ENCODE measurements at regions not wholly inside any gene's neighbourhood (a gene's known extent, or its start where the extent isn't known, plus 50 kb on each side); places are given as distances from the start of the nearest gene placed in this dataset.
"Not testable (repeated sequence)": the region's sequence is repeated elsewhere in the genome, so short reads cannot be mapped to it uniquely, and the experiment has no call there.

- in situ Hi-C loops (cut with HindIII; ENCODE audit: low sequenced_read_pairs): not testable (repeated sequence)
Measured at GRCh38 chr16:35170061-35170460, 1710.6 kb downstream of the TP53TG3F start.

DNA sequence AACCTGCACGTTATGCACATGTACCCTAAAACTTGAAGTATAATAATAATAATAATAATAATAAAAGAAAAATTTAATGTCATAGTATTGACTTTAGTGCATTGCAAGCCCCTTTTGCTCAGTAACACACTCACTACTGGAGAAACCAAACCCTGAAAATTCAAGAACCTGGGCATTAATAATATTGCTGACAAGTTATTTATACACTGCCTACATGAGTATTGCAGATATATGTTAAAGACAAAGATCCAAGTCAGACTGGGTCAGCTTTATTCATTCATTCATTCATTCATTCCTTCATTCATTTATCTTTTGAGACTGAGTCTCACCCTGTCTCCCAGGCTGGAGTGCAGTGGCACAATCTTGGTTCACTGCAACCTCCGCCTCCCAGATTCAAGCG is 1711.2 kb downstream of the TP53TG3F start:
- in situ Hi-C loops (cut with HindIII; ENCODE audit: low sequenced_read_pairs): no loop called here

GRCh38 chr16:35171106-35171505 is 1711.7 kb downstream of the TP53TG3F start:
- in situ Hi-C loops (cut with HindIII; ENCODE audit: low sequenced_read_pairs): no loop called here

DNA sequence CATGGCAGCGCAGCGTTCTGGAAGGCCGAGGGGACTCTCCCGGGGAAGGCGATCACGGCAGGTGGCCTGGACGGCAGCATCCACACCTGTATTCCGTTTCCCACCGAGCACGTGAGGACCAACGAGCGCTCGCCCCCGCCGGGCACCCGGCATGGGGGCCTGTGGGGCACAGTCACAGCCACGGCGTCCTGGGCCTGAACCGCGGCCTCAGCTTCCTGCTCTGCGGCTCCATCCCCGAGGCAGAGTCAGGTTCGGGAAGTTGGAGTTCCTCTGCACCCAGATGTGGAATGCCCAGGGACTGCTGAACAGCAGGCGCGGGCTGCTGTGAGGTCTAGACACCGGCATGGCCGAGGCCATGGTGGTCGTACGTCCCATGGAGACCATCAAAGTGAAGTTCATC is 1713.9 kb downstream of the TP53TG3F start:
- in situ Hi-C loops (cut with HindIII; ENCODE audit: low sequenced_read_pairs): no loop called here

DNA sequence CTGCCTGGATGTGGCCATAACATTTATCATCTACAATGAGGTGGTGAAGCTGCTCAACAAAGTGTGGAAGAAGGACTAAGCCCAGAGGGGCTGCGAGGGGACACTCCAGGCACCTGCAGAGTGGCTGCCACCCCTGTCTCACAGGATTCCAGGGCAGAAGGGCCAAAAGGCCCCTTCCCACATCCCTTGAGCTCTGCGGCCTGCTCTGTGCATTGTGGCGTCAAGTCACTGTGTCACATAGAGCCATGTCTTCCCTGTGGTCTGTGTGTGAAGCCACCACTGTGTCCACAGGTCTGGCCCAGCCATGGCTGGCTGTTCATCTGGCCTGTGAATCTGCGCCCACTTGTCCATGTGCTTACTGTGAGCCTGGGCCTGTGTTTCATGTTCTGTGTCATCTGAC is 1714.6 kb downstream of the TP53TG3F start:
- in situ Hi-C loops (cut with HindIII; ENCODE audit: low sequenced_read_pairs): no loop called here

GRCh38 chr16:35176449-35176848 is 1717.0 kb downstream of the TP53TG3F start:
- in situ Hi-C loops (cut with HindIII; ENCODE audit: low sequenced_read_pairs): no loop called here

- in situ Hi-C loops (cut with HindIII; ENCODE audit: low sequenced_read_pairs): no loop called here
Measured at GRCh38 chr16:35177851-35178250, 1718.4 kb downstream of the TP53TG3F start.

GRCh38 chr16:35180970-35181369 is 1721.6 kb downstream of the TP53TG3F start:
- in situ Hi-C loops (cut with HindIII; ENCODE audit: low sequenced_read_pairs): no loop called here

DNA sequence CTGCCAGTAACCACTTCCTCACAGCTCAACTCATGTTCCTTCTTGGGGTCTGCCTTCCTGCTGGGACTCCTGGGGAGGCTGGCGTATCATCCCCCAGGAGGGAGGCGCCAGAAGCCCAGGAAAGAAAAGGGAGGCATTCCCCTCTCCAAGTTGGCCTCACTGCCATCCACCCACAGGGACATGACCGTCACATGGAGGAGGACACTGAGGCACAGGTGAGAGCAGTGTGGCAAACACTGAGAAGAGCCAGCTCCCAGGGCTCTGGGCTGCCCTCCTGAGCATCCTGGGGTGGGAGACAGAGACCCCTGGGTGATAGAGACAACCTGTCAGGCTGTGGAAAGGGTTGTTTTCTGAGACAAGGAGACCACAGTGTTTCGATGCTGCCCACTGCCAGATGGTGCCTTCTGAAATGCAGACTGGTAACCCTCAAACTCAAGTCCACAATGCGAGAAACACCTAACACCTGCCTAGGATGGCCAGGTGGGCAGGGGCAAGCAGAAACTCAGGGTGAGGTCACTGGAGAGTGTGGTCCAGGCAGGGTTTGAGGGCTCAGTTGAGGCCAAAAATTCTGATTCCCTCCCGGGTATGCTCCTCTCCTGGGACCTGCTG is 1722.1 kb downstream of the TP53TG3F start:
- in situ Hi-C loops (cut with HindIII; ENCODE audit: low sequenced_read_pairs): no loop called here

GRCh38 chr16:35182043-35182677 is 1722.7 kb downstream of the TP53TG3F start:
- in situ Hi-C loops (cut with HindIII; ENCODE audit: low sequenced_read_pairs): no loop called here

DNA sequence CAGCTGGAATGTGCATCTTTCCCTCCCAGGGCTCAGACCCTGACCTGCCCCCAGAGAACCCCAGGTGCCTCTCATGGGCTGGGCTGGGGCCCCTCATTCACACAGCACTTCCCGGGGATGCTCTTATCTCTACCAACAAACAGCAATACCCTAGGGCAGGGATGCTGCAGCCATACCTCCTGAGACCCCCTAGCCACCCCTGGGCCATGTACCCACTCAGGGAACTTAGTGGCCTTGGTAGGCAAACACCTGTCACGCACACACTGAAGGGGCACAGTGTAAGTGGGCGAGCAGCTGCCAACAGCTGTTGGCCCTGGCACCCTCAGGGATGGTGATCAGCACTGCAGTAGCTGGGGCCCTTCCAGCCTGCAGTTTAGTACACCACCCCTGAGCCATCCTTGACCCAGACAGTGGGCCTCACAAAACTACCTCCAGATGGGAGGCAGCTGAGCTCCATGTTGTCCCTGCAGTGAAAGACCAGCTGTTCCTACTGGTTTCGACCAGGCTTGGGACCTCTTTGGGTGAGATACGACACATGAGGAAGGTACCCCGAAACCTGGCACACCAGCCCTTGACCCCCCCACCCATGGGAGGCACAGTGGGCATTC is 1723.6 kb downstream of the TP53TG3F start:
- in situ Hi-C loops (cut with HindIII; ENCODE audit: low sequenced_read_pairs): no loop called here

DNA sequence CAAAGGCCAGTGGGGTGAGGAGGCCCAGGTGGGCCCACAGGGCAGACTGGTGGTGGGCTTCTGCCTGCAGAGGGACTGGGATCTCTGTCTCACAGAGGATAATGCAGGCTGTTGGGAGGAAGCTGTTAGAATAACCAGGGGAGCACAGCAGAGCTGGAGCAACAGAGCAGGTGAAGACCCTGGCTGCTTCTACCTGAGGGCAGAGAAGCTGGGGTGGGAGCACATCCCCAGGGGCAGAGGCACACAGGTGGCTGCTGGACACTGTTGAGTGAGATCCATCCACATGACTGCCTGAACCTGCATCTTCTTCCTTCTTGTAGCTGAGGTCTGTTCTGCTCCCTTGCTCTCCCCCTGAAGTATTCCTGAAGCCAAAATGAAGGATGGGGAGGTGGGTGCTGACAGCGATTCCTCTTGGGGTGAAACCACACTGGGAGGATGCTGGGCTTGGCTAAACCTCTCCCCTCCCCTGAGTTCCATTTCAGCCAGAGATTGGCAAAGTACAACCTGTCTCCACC is 1725.0 kb downstream of the TP53TG3F start:
- in situ Hi-C loops (cut with HindIII; ENCODE audit: low sequenced_read_pairs): no loop called here

- in situ Hi-C loops (cut with HindIII; ENCODE audit: low sequenced_read_pairs): no loop called here
Measured at GRCh38 chr16:35185366-35186044, 1726.1 kb downstream of the TP53TG3F start.

DNA sequence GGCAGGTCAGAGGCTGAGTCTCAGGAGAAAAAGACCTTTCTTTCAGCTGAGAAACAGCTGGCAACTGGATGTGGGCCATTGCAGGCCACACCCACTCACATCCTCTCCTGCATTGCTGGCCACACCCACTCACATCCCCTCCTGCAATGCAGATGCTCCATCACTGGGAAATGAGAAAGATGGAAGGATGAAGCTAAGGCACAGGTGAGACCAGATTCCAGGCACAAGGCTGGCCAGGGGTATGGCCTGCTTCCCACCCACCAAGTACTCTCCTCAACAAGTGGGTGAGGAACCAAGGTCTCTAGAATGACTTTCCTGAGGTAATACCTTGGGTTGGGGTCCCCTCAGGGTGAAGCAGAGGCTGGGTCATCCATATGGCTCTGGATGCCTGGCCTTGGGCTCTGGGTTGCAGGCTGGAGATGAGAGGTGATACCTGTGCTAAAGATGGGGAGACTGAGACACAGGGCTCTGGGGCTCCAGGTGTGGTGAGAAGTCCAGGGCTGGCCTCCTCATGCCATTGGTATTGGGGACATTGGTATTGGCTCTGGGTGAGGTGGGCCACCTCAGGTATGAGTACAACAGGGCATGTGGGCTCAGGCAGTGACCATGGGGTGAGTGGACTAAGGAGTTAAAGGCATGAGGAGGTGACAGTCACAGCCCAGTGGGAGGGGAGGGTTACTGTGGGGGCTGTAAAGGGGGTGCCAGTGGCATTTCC is 1726.8 kb downstream of the TP53TG3F start:
- in situ Hi-C loops (cut with HindIII; ENCODE audit: low sequenced_read_pairs): no loop called here

DNA sequence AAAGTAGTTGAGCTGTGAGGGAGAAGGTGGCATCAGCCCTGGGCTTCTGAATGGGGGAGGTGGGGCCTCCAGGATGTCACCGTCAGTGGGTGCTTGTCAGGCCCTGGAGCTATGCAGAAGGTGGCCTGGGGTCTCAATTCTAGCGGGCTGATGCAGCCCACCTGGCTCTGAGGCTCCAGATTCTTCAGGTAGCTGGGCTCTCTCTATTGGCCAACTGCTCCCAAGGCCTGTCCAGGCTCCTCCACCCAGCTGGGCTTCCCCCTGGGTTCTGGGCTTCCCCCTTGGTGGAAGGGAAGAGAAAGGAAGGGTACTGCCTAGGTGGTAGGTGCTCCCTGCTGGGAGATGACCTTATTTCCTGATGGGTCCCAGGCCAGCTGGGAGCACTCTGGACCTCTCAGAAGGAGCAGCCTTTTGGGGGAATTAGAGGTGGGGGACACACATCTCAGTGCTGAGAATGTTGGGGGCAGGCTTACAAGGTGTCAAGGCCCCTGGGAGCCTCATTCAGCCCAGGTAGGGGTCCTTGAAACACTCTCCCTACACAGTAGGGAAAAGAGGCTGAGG is 1728.3 kb downstream of the TP53TG3F start:
- in situ Hi-C loops (cut with HindIII; ENCODE audit: low sequenced_read_pairs): no loop called here

- in situ Hi-C loops (cut with HindIII; ENCODE audit: low sequenced_read_pairs): no loop called here
Measured at GRCh38 chr16:35188288-35189155, 1729.1 kb downstream of the TP53TG3F start.

DNA sequence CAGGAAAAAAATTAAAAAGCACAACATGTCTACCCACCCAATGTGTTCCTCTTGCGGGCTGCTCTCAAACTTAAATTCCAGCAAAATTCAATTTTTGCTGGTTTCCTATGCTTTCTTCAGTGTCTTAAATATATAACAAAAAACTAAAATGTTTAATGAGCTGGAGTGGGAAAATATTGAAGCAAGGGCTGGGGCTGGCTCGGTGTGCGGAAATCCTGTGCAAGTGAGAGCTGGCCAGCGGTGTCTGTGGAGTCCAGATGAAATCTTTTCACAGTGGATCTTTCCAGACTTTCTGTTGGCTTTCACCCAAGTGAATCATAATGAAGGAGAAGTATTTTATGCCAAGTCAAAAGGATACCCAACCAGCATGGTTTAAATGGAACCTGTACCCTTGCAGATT is 1733.6 kb downstream of the TP53TG3F start:
- in situ Hi-C loops (cut with HindIII; ENCODE audit: low sequenced_read_pairs): no loop called here

DNA sequence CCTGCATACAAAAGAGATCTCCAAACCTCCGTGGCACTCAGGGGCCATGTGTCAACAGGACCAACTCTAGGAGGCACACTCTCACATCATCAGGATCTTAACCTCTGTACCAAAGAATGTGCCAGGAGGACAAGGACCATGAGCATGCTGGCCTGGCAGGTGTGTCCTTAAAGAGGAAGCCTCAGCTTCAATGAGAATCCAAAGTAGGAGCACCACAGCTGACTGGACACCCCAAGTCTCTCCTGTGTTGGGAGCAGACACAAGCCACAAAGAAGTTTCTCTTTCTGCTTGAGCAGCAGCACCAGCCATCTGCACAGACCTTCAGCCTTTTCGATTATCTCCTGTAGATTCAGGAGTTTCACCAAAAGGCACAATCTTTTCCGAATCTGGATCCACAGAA is 1734.5 kb downstream of the TP53TG3F start:
- in situ Hi-C loops (cut with HindIII; ENCODE audit: low sequenced_read_pairs): no loop called here

GRCh38 chr16:35194681-35195080 is 1735.3 kb downstream of the TP53TG3F start:
- in situ Hi-C loops (cut with HindIII; ENCODE audit: low sequenced_read_pairs): no loop called here

All from DLD1 (cell line).